IPS DF 6.9 (cell line): ENCODE measurements at regions not wholly inside any gene's neighbourhood (a gene's known extent, or its start where the extent isn't known, plus 50 kb on each side); places are given as distances from the start of the nearest gene placed in this dataset.
"Not testable (repeated sequence)": the region's sequence is repeated elsewhere in the genome, so short reads cannot be mapped to it uniquely, and the experiment has no call there.

ENCODE experiments used
- DNase-seq: peaks from one replicate; pipeline ENCODE4 v3.0.0-alpha.2; 2013; ENCODE audit warnings: low read depth, low spot score
- H3K27ac ChIP-seq: one replicate; pipeline ENCODE4 v1.5.1; 2013; ENCODE audit warnings: low read length, control low read depth
- H3K27me3 ChIP-seq: 2 replicates; pipeline ENCODE4 v1.6.1; 2013; ENCODE audit warnings: mild to moderate bottlenecking, low read length; ENCODE audit not compliant: control insufficient read depth, insufficient read depth
- H3K36me3 ChIP-seq: 2 replicates; pipeline ENCODE4 v1.6.1; 2013; ENCODE audit warnings: low read length; ENCODE audit not compliant: control insufficient read depth, insufficient read depth
- H3K4me1 ChIP-seq: 2 replicates; pipeline ENCODE4 v1.6.1; 2013; ENCODE audit warnings: low read length; ENCODE audit not compliant: control insufficient read depth, insufficient read depth
- H3K4me3 ChIP-seq: 2 replicates; pipeline ENCODE4 v1.5.1; 2013; ENCODE audit warnings: mild to moderate bottlenecking, low read length
- H3K9me3 ChIP-seq: 2 replicates; pipeline ENCODE4 v1.6.1; 2013; ENCODE audit warnings: low read length, inconsistent platforms; ENCODE audit not compliant: control insufficient read depth, insufficient read depth
- WGBS: extraction: QIAGEN DNeasy Blood & Tissue Kit; methylation state at CpG from one replicate; pipeline ENCODE4 v1.1.7; 2013; ENCODE audit warnings: mixed read lengths, missing lambda C conversion rate; ENCODE audit not compliant: insufficient read length, insufficient coverage; 5-methylcytosine and 5-hydroxymethylcytosine counted together

- H3K4me1 ChIP-seq, result no peaks in the 10 kb centered on the region
- H3K27me3 ChIP-seq, result no peaks in the 10 kb centered on the region
- no peak for DNase-seq
- no peaks in the 10 kb centered on the region for H3K36me3 ChIP-seq
- no CpG with 5 or more reads among the region's 6 CpGs for WGBS
- no peak overlapping the region for H3K27ac ChIP-seq
- no peak overlapping the region for H3K4me3 ChIP-seq
- H3K9me3 ChIP-seq, result peaks cover 2% of the 10 kb centered on the region; the same call in 1 of the 2 replicates
These were observed 213.2 kb downstream of the ANAPC1 start for GRCh38 chr2:111670776-111671175.

GRCh38 chr2:111671426-111672150 is 212.4 kb downstream of the ANAPC1 start:
- H3K27ac ChIP-seq, result no peak overlapping the region
- no peak for DNase-seq
- H3K4me3 ChIP-seq, result no peak overlapping the region
- H3K36me3 ChIP-seq, result no peaks in the 10 kb centered on the region
- WGBS, result no CpG with 5 or more reads among the region's 15 CpGs
- peaks cover 2% of the 10 kb centered on the region; the same call in 1 of the 2 replicates for H3K9me3 ChIP-seq
- no peaks in the 10 kb centered on the region for H3K27me3 ChIP-seq
- H3K4me1 ChIP-seq, result no peaks in the 10 kb centered on the region

- H3K27me3 ChIP-seq, H3K27ac ChIP-seq, H3K36me3 ChIP-seq, H3K4me1 ChIP-seq, DNase-seq, H3K9me3 ChIP-seq, H3K4me3 ChIP-seq: not testable (repeated sequence)
- no CpG with 5 or more reads among the region's 27 CpGs for WGBS
These were observed 211.4 kb downstream of the ANAPC1 start for GRCh38 chr2:111672641-111673040.

GRCh38 chr2:111673526-111673925 is 210.5 kb downstream of the ANAPC1 start:
- Histone ChIP-seq H3K4me1 (no peaks in the 10 kb centered on the region), H3K36me3 (no peaks in the 10 kb centered on the region), H3K27ac (no peak overlapping the region), H3K9me3 (peaks cover 2% of the 10 kb centered on the region; the same call in 1 of the 2 replicates), H3K4me3 (no peak overlapping the region), H3K27me3 (no peaks in the 10 kb centered on the region)
- no peak for DNase-seq
- no CpG with 5 or more reads among the region's 4 CpGs for WGBS

GRCh38 chr2:111675419-111676194 is 208.4 kb downstream of the ANAPC1 start:
- no peak overlapping the region for H3K4me3 ChIP-seq
- no peaks in the 10 kb centered on the region for H3K27me3 ChIP-seq
- DNase-seq, result no peak
- peaks cover 2% of the 10 kb centered on the region; the same call in 1 of the 2 replicates for H3K9me3 ChIP-seq
- H3K27ac ChIP-seq, result no peak overlapping the region
- no peaks in the 10 kb centered on the region for H3K36me3 ChIP-seq
- WGBS, result no CpG with 5 or more reads among the region's 10 CpGs
- H3K4me1 ChIP-seq, result no peaks in the 10 kb centered on the region

GRCh38 chr2:111676291-111676822 is 207.6 kb downstream of the ANAPC1 start:
- no CpG with 5 or more reads among the region's 4 CpGs for WGBS
- Histone ChIP-seq H3K27ac (no peak overlapping the region), H3K27me3 (no peaks in the 10 kb centered on the region), H3K36me3 (no peaks in the 10 kb centered on the region), H3K9me3 (peaks cover 2% of the 10 kb centered on the region; the same call in 1 of the 2 replicates), H3K4me1 (no peaks in the 10 kb centered on the region), H3K4me3 (no peak overlapping the region)
- DNase-seq, result no peak

- no CpG with 5 or more reads among the region's 7 CpGs for WGBS
- Histone ChIP-seq H3K27me3 (no peaks in the 10 kb centered on the region), H3K4me3 (no peak overlapping the region), H3K36me3 (no peaks in the 10 kb centered on the region), H3K27ac (no peak overlapping the region), H3K4me1 (no peaks in the 10 kb centered on the region), H3K9me3 (no peaks in the 10 kb centered on the region)
- no peak for DNase-seq
These were observed 205.8 kb downstream of the ANAPC1 start for GRCh38 chr2:111678161-111678560.

- H3K9me3 ChIP-seq, result no peaks in the 10 kb centered on the region
- H3K27ac ChIP-seq, result no peak overlapping the region
- H3K27me3 ChIP-seq, result no peaks in the 10 kb centered on the region
- H3K4me3 ChIP-seq, result no peak overlapping the region
- DNase-seq, result no peak
- H3K36me3 ChIP-seq, result no peaks in the 10 kb centered on the region
- H3K4me1 ChIP-seq, result no peaks in the 10 kb centered on the region
- no CpG with 5 or more reads among the region's 5 CpGs for WGBS
These were observed 205.3 kb downstream of the ANAPC1 start for GRCh38 chr2:111678651-111679050.

GRCh38 chr2:111679202-111679601 is 204.8 kb downstream of the ANAPC1 start:
- Histone ChIP-seq H3K27me3 (no peaks in the 10 kb centered on the region), H3K9me3 (no peaks in the 10 kb centered on the region), H3K27ac (no peak overlapping the region), H3K36me3 (no peaks in the 10 kb centered on the region), H3K4me3 (no peak overlapping the region), H3K4me1 (no peaks in the 10 kb centered on the region)
- DNase-seq, result no peak
- WGBS, result no CpG with 5 or more reads among the region's 2 CpGs

GRCh38 chr2:111684611-111685010 is 199.4 kb downstream of the ANAPC1 start:
- H3K4me3 ChIP-seq, result no peak overlapping the region
- WGBS, result no CpG with 5 or more reads among the region's 3 CpGs

More at GRCh38 chr2:111684611-111685010, 199.4 kb downstream of the ANAPC1 start:
- no peaks in the 10 kb centered on the region for H3K36me3 ChIP-seq
- no peak for DNase-seq
- H3K27ac ChIP-seq, result no peak overlapping the region
- no peaks in the 10 kb centered on the region for H3K27me3 ChIP-seq
- no peaks in the 10 kb centered on the region for H3K9me3 ChIP-seq
- no peaks in the 10 kb centered on the region for H3K4me1 ChIP-seq
